ENCODE measurements at regions not wholly inside any gene's neighbourhood (a gene's known extent, or its start where the extent isn't known, plus 50 kb on each side); places are given as distances from the start of the nearest gene placed in this dataset.

DNA sequence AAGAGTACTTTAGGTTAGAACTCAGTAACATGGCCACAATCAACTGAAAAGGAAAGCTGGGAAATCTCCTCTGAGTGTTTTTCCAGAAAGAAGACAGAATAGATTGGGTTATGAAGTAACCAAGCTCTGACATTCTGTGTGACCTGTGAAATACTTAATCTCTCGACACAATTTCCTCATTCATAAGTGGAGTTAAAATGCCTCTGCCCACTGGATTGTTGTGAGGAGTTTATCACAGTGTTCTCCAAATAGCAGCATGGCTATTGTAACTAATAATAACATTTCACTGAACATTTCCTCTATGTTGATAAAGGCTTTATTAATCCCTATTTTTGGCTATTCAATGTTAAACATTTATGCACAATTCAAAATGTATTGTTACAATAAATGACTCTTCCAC is 311.0 kb downstream of the GABRB2 start:
- H3K27ac ChIP-seq (ENCODE audit: low read depth in 2 of 2, low read length in 1 of 2) = no peak overlapping the region
- H3K9ac ChIP-seq = no peak overlapping the region
- CTCF ChIA-PET = no interaction called here
- no peaks in the 10 kb centered on the region for H3K4me1 ChIP-seq (ENCODE audit: control insufficient read depth in 1 of 2, insufficient read depth in 2 of 2, low read depth in 1 of 2, low read length in 1 of 2)
- TF ChIP-seq, protein P1, sequence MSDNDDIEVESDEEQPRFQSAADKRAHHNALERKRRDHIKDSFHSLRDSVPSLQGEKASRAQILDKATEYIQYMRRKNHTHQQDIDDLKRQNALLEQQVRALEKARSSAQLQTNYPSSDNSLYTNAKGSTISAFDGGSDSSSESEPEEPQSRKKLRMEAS (IDR thresholded peaks at IDR 0.05; ENCODE audit: low read depth) = no peak
- TF ChIP-seq IRF3 (IDR thresholded peaks at IDR 0.05; ENCODE audit: low read depth, low read length) = no peak
- TF ChIP-seq RAD21 (IDR thresholded peaks at IDR 0.05; ENCODE audit: low read length) = no peak
- TF ChIP-seq GATA2 (CRISPR knock-in tag; IDR thresholded peaks at IDR 0.05) = no peak
- no peak for TF ChIP-seq FOXJ3 (CRISPR knock-in tag; IDR thresholded peaks at IDR 0.05)
- TF ChIP-seq JUND (IDR thresholded peaks at IDR 0.05) = no peak
- TF ChIP-seq MEF2A (IDR thresholded peaks at IDR 0.05; ENCODE audit: borderline replicate concordance, low read depth) = no peak
- TF ChIP-seq MXI1 (IDR thresholded peaks at IDR 0.05; ENCODE audit: low read depth, low read length) = no peak
- no peak for TF ChIP-seq TAF1 (IDR thresholded peaks at IDR 0.05; ENCODE audit: borderline replicate concordance, low read depth, low read length)
- TF ChIP-seq, protein P2, sequence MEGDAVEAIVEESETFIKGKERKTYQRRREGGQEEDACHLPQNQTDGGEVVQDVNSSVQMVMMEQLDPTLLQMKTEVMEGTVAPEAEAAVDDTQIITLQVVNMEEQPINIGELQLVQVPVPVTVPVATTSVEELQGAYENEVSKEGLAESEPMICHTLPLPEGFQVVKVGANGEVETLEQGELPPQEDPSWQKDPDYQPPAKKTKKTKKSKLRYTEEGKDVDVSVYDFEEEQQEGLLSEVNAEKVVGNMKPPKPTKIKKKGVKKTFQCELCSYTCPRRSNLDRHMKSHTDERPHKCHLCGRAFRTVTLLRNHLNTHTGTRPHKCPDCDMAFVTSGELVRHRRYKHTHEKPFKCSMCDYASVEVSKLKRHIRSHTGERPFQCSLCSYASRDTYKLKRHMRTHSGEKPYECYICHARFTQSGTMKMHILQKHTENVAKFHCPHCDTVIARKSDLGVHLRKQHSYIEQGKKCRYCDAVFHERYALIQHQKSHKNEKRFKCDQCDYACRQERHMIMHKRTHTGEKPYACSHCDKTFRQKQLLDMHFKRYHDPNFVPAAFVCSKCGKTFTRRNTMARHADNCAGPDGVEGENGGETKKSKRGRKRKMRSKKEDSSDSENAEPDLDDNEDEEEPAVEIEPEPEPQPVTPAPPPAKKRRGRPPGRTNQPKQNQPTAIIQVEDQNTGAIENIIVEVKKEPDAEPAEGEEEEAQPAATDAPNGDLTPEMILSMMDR (IDR thresholded peaks at IDR 0.05) = no peak
- TF ChIP-seq NRF1 (IDR thresholded peaks at IDR 0.05; ENCODE audit: low read depth, low read length) = no peak
- no peaks in the 10 kb centered on the region for H3K27me3 ChIP-seq (ENCODE audit: insufficient read depth)
- H3K79me2 ChIP-seq (ENCODE audit: insufficient read depth) = no peaks in the 10 kb centered on the region
- no peak overlapping the region for H3K4me2 ChIP-seq
- no peaks in the 10 kb centered on the region for H3K9me2 ChIP-seq
- no peaks in the 10 kb centered on the region for H4K20me1 ChIP-seq (ENCODE audit: insufficient read depth)
- WGBS (ENCODE audit: low lambda C conversion rate) = 0% methylated on average over 1 of the region's 1 CpG
- no peaks in the 10 kb centered on the region for H3F3A ChIP-seq (replicated peaks; ENCODE audit: insufficient read depth)
- no peak overlapping the region for H2AFZ ChIP-seq (ENCODE audit: low read depth)
- no peak overlapping the region for H3K4me3 ChIP-seq (ENCODE audit: low read depth in 2 of 2, low read length in 1 of 2)
- DNase-seq = no peak
- no peaks in the 10 kb centered on the region for H3K9me3 ChIP-seq
- POLR2A ChIA-PET = no interaction called here
- H3K36me3 ChIP-seq (replicated peaks in 1 of 2; ENCODE audit: control insufficient read depth in 1 of 2, insufficient read depth in 2 of 2, low read length in 1 of 2) = no peaks in the 10 kb centered on the region

DNA sequence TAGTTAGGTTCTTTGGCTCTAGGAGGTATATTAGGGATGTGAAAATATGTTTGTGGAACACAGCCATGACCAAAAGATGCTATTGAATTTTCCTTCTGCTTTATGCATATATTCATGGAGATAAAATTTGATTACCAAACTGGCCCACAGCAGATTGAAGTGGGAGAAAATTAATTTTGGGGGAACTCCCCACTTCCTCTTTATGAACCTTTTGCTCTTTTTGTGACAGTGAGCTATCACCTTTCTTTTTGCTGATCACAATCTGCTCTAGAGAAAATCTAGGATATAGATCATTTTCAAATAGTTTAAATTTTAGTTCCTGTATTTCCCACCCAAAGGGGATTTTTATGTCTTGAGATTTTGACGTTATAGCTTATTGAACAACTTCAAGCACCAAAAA is 313.0 kb downstream of the GABRB2 start:
- 0% methylated on average over 1 of the region's 1 CpG for WGBS (ENCODE audit: low lambda C conversion rate)

More for the DNA sequence above, 313.0 kb downstream of the GABRB2 start:
- Histone ChIP-seq H2AFZ (ENCODE audit: low read depth) (no peak overlapping the region), H3K4me2 (no peak overlapping the region), H3K79me2 (ENCODE audit: insufficient read depth) (no peaks in the 10 kb centered on the region), H3F3A (replicated peaks; ENCODE audit: insufficient read depth) (no peaks in the 10 kb centered on the region), H3K9ac (no peak overlapping the region), H3K4me3 (ENCODE audit: low read depth in 2 of 2, low read length in 1 of 2) (no peak overlapping the region), H3K4me1 (ENCODE audit: control insufficient read depth in 1 of 2, insufficient read depth in 2 of 2, low read depth in 1 of 2, low read length in 1 of 2) (no peaks in the 10 kb centered on the region), H3K27ac (ENCODE audit: low read depth in 2 of 2, low read length in 1 of 2) (no peak overlapping the region), H4K20me1 (ENCODE audit: insufficient read depth) (no peaks in the 10 kb centered on the region), H3K36me3 (replicated peaks in 1 of 2; ENCODE audit: control insufficient read depth in 1 of 2, insufficient read depth in 2 of 2, low read length in 1 of 2) (no peaks in the 10 kb centered on the region), H3K9me2 (no peaks in the 10 kb centered on the region), H3K9me3 (no peaks in the 10 kb centered on the region), H3K27me3 (ENCODE audit: insufficient read depth) (no peaks in the 10 kb centered on the region)
- CTCF ChIA-PET = interaction anchor here (0.9 kb wide), 1 partner anchor 882 kb away, joined by 3 read pairs; no protein-coding TSS in a partner anchor
- POLR2A ChIA-PET = no interaction called here
- no peak for DNase-seq
- no peak for TF ChIP-seq TAF1 (IDR thresholded peaks at IDR 0.05; ENCODE audit: borderline replicate concordance, low read depth, low read length)
- TF ChIP-seq RAD21 (IDR thresholded peaks at IDR 0.05; ENCODE audit: low read length) = no peak
- no peak for TF ChIP-seq ZBTB33 (IDR thresholded peaks at IDR 0.05; ENCODE audit: borderline replicate concordance, low read depth)

All from SK-N-SH (cell line).